OCI-LY1 (cell line): ENCODE measurements at regions not wholly inside any gene's neighbourhood (a gene's known extent, or its start where the extent isn't known, plus 50 kb on each side); places are given as distances from the start of the nearest gene placed in this dataset.

ENCODE experiments used
- H2AFZ ChIP-seq: fragments of 200-600 bp; sonication (generic), shearing (Covaris generic); 2 replicates; pipeline ENCODE4 v1.6.0; 2014; ENCODE audit warnings: antibody characterized with exemption, mild to moderate bottlenecking, low read length
- H3F3A ChIP-seq: fragments of 200-600 bp; sonication (generic), shearing (Covaris generic); 2 replicates; pipeline ENCODE4 v1.6.0; 2014; ENCODE audit warnings: mild to moderate bottlenecking, antibody characterized with exemption, low read length, moderate library complexity; ENCODE audit not compliant: insufficient read depth
- H3K27ac ChIP-seq: fragments of 200-600 bp; sonication (generic); 2 replicates; pipeline ENCODE4 v1.5.1; 2014; ENCODE audit warnings: low read length, mixed run types, mild to moderate bottlenecking, low read depth; ENCODE audit not compliant: poor library complexity, severe bottlenecking
- H3K27me3 ChIP-seq: fragments of 200-600 bp; sonication (generic); 2 replicates; pipeline ENCODE4 v1.6.0; 2014; ENCODE audit warnings: antibody characterized with exemption, mild to moderate bottlenecking, low read length, moderate library complexity; ENCODE audit not compliant: insufficient read depth
- H3K36me3 ChIP-seq: fragments of 200-600 bp; sonication (generic); 2 replicates; pipeline ENCODE4 v1.6.1; 2014; ENCODE audit warnings: mild to moderate bottlenecking, antibody characterized with exemption, low read length, moderate library complexity, mixed read lengths; ENCODE audit not compliant: insufficient read depth
- H3K4me1 ChIP-seq: fragments of 200-600 bp; sonication (generic); 2 replicates; pipeline ENCODE4 v1.5.1; 2014; ENCODE audit warnings: mild to moderate bottlenecking, low read length, moderate library complexity; ENCODE audit not compliant: insufficient read depth, severe bottlenecking
- H3K4me2 ChIP-seq: fragments of 200-600 bp; sonication (generic), shearing (Covaris generic); 2 replicates; pipeline ENCODE4 v1.6.1; 2014; ENCODE audit warnings: low read length
- H3K4me3 ChIP-seq: fragments of 200-600 bp; sonication (generic); 2 replicates; pipeline ENCODE4 v1.5.1; 2014; ENCODE audit warnings: low read length, low read depth, mild to moderate bottlenecking, mixed read lengths; ENCODE audit not compliant: poor library complexity, severe bottlenecking
- H3K79me2 ChIP-seq: fragments of 200-600 bp; shearing (Covaris generic); 2 replicates; pipeline ENCODE4 v1.6.1; 2016; ENCODE audit warnings: mixed run types, low read length, mixed read lengths; ENCODE audit not compliant: insufficient read depth
- H3K9ac ChIP-seq: fragments of 200-600 bp; sonication (generic), shearing (Covaris generic); 2 replicates; pipeline ENCODE4 v1.6.1; 2014; ENCODE audit warnings: mild to moderate bottlenecking, low read length, mixed read lengths
- H3K9me2 ChIP-seq: fragments of 200-600 bp; sonication (generic), shearing (Covaris generic); 2 replicates; pipeline ENCODE4 v1.6.1; 2014; ENCODE audit warnings: low read depth, mild to moderate bottlenecking, low read length, mixed read lengths
- H3K9me3 ChIP-seq: fragments of 200-600 bp; shearing (Covaris generic); 2 replicates; pipeline ENCODE4 v1.6.1; 2014; ENCODE audit warnings: low read length, mixed read lengths
- H4K20me1 ChIP-seq: fragments of 200-600 bp; sonication (generic), shearing (Covaris generic); 2 replicates; pipeline ENCODE4 v1.6.0; 2016; ENCODE audit warnings: mild to moderate bottlenecking, low read length; ENCODE audit not compliant: insufficient read depth
- EZH2 ChIP-seq: fragments of 200-600 bp; sonication (generic), shearing (Covaris generic); IDR thresholded peaks from 2 replicates; pipeline ENCODE4 v1.8.0; 2017; ENCODE audit warnings: borderline replicate concordance, mixed run types, mild to moderate bottlenecking, antibody characterized with exemption, low read length, moderate library complexity, mixed read lengths
- TF ChIP-seq, protein P1 (sequence below): fragments of 200-600 bp; sonication (generic), shearing (Covaris generic); IDR thresholded peaks from 2 replicates; pipeline ENCODE4 v1.5.1; 2017; ENCODE audit warnings: mild to moderate bottlenecking, antibody characterized with exemption, low read length, moderate library complexity, mixed read lengths

- Histone ChIP-seq H3K9me3 (no peaks in the 10 kb centered on the region), H3K9ac (no peak overlapping the region), H3K4me2 (no peak overlapping the region), H2AFZ (no peak overlapping the region), H3K4me1 (no peaks in the 10 kb centered on the region), H4K20me1 (no peaks in the 10 kb centered on the region), H3K79me2 (no peaks in the 10 kb centered on the region), H3K36me3 (no peaks in the 10 kb centered on the region), H3F3A (no peaks in the 10 kb centered on the region), H3K27ac (no peak overlapping the region), H3K9me2 (no peaks in the 10 kb centered on the region), H3K4me3 (no peak overlapping the region), H3K27me3 (no peaks in the 10 kb centered on the region)
- no peak for TF ChIP-seq EZH2
- TF ChIP-seq, protein P1, sequence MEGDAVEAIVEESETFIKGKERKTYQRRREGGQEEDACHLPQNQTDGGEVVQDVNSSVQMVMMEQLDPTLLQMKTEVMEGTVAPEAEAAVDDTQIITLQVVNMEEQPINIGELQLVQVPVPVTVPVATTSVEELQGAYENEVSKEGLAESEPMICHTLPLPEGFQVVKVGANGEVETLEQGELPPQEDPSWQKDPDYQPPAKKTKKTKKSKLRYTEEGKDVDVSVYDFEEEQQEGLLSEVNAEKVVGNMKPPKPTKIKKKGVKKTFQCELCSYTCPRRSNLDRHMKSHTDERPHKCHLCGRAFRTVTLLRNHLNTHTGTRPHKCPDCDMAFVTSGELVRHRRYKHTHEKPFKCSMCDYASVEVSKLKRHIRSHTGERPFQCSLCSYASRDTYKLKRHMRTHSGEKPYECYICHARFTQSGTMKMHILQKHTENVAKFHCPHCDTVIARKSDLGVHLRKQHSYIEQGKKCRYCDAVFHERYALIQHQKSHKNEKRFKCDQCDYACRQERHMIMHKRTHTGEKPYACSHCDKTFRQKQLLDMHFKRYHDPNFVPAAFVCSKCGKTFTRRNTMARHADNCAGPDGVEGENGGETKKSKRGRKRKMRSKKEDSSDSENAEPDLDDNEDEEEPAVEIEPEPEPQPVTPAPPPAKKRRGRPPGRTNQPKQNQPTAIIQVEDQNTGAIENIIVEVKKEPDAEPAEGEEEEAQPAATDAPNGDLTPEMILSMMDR, result no peak
Observed at GRCh38 chr7:156055206-156055822, 243.1 kb upstream of the SHH start.

GRCh38 chr7:156051884-156052283 lies 239.6 kb upstream of the SHH start:
- H3K4me1 ChIP-seq, result no peaks in the 10 kb centered on the region
- TF ChIP-seq, protein P1, result no peak
- TF ChIP-seq EZH2, result no peak
- H3K9me2 ChIP-seq, result no peaks in the 10 kb centered on the region
- no peaks in the 10 kb centered on the region for H3F3A ChIP-seq
- no peaks in the 10 kb centered on the region for H3K27me3 ChIP-seq
- H2AFZ ChIP-seq, result no peak overlapping the region
- no peak overlapping the region for H3K4me3 ChIP-seq
- H3K27ac ChIP-seq, result no peak overlapping the region
- no peaks in the 10 kb centered on the region for H3K36me3 ChIP-seq
- H3K9ac ChIP-seq, result no peak overlapping the region
- H4K20me1 ChIP-seq, result no peaks in the 10 kb centered on the region
- no peaks in the 10 kb centered on the region for H3K79me2 ChIP-seq
- no peak overlapping the region for H3K4me2 ChIP-seq
- no peaks in the 10 kb centered on the region for H3K9me3 ChIP-seq

DNA sequence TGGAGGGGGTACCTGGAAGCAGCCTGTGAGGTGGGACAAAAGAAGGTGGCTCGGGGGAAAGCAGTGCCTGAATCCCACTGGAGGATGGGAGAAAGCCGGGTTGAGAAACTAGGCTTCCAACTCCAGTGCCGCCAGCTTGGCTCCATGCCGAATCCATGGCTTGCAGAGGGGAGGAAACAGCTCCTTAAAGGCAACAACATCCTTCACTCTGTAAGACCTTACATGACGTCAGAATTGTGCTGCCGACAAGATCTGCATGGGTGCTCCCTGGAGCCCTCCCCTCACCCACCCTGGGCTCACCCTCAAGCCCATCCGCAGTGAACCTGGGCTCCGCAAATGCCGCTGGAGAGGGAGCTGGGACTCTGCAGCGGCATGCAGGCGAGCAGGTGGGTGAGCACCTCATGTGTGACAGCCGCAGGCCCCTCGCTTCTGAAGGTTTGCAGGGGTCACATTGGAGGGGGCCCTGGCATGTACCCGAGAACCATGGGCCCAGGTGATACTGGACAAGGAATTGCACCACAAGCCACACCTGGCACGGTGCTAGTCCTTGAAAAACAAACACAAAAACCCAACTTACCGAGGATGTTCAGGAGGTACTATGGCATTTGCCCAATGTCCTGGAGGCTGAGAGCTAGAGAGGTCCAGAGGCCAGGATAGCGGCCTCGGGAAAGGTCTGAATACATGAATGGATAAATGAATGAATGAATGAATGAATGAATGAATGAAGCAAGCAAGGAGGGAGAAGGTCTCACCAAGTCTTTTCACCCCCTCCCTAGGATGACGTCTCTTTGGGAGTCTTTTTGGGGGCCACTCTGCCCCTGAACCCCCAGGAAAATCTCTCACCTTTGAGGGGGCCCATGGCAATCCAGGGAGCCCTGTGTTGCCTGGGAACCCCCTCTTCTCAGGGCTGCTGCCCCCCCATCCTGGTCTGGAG lies 238.6 kb upstream of the SHH start:
- no peaks in the 10 kb centered on the region for H3F3A ChIP-seq
- no peaks in the 10 kb centered on the region for H3K9me3 ChIP-seq
- H3K4me3 ChIP-seq, result no peak overlapping the region
- no peaks in the 10 kb centered on the region for H3K9me2 ChIP-seq
- H3K4me1 ChIP-seq, result no peaks in the 10 kb centered on the region
- no peak overlapping the region for H3K4me2 ChIP-seq
- H3K27me3 ChIP-seq, result no peaks in the 10 kb centered on the region
- H4K20me1 ChIP-seq, result no peaks in the 10 kb centered on the region
- H3K36me3 ChIP-seq, result no peaks in the 10 kb centered on the region
- no peak overlapping the region for H3K27ac ChIP-seq
- TF ChIP-seq, protein P1, result no peak
- TF ChIP-seq EZH2, result no peak
- no peak overlapping the region for H3K9ac ChIP-seq
- no peaks in the 10 kb centered on the region for H3K79me2 ChIP-seq
- H2AFZ ChIP-seq, result no peak overlapping the region
